ENCODE measurements at regions not wholly inside any gene's neighbourhood (a gene's known extent, or its start where the extent isn't known, plus 50 kb on each side); places are given as distances from the start of the nearest gene placed in this dataset.

GRCh38 chr10:44774676-44775401 is 136.3 kb upstream of the TMEM72 start:
- no peak for DNase-seq (ENCODE audit: low read depth, low spot score)

DNA sequence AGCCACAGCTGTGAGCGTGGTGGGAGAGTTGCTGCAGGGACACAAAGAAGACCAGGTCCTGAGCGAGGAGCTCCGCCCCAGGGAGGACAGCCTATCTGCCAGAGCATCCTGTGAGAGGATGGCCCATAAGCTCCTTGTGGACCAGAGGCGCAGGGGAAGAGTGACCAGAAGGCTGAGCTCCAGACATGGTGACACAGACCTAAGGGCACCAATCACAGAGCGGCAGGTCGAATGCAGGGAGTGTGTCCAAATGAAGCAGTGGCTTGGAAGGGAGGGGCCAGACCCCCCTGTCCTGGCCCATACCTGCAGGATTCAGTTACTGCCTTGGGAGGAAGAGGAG is 135.8 kb upstream of the TMEM72 start:
- DNase-seq (ENCODE audit: low read depth, low spot score), result no peak

- DNase-seq (ENCODE audit: low read depth, low spot score), result no peak
These were observed 135.0 kb upstream of the TMEM72 start for GRCh38 chr10:44776181-44776580.

DNA sequence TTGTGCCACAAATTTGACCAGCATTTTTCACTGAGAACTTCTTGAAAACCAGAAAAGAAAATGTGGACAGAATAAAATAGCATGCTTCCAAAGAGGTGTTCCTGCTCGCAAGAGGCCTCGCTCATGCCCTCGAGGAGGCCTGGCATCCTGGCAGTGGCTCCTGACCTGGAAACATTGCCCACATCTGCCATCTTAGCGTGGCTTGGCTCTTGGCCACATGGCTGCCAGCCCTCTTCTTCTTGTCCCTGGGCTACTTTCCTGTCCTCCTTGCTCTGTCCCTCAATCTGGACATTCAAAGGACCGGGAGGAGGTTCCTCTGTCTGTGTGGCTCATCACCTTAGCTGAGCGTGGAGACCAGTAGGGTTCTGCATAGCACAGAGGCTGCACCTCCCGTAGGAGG is 131.6 kb upstream of the TMEM72 start:
- no peak for DNase-seq (ENCODE audit: low read depth, low spot score)

- no peak for DNase-seq (ENCODE audit: low read depth, low spot score)
These were observed 130.7 kb upstream of the TMEM72 start for GRCh38 chr10:44780426-44780825.

DNA sequence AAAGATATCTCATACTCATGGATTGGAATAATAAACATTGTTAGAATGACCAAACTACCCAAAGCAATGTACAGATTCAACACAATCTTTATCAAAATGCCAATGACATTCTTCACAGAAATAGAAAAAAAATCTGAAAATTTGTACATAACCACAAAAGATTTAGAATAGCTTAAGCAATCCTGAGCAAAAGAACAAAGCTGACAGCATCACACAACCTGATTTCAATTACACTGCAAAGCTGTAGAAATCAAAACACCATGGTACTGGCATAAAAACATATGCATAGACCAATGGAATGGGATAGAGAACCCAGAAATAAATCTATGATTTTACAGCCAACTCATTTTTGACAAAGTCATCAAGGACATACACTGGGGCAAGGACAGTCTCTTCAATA is 130.0 kb upstream of the TMEM72 start:
- DNase-seq (ENCODE audit: low read depth, low spot score), result no peak

- no peak for DNase-seq (ENCODE audit: low read depth, low spot score)
These were observed 124.8 kb upstream of the TMEM72 start for GRCh38 chr10:44786286-44786850.

GRCh38 chr10:44787480-44788075 is 123.6 kb upstream of the TMEM72 start:
- no peak for DNase-seq (ENCODE audit: low read depth, low spot score)

GRCh38 chr10:44788147-44789129 is 122.7 kb upstream of the TMEM72 start:
- DNase-seq (ENCODE audit: low read depth, low spot score), result no peak

GRCh38 chr10:44792119-44792775 is 118.9 kb upstream of the TMEM72 start:
- no peak for DNase-seq (ENCODE audit: low read depth, low spot score)

GRCh38 chr10:44799966-44800365 is 111.2 kb upstream of the TMEM72 start:
- no peak for DNase-seq (ENCODE audit: low read depth, low spot score)

DNA sequence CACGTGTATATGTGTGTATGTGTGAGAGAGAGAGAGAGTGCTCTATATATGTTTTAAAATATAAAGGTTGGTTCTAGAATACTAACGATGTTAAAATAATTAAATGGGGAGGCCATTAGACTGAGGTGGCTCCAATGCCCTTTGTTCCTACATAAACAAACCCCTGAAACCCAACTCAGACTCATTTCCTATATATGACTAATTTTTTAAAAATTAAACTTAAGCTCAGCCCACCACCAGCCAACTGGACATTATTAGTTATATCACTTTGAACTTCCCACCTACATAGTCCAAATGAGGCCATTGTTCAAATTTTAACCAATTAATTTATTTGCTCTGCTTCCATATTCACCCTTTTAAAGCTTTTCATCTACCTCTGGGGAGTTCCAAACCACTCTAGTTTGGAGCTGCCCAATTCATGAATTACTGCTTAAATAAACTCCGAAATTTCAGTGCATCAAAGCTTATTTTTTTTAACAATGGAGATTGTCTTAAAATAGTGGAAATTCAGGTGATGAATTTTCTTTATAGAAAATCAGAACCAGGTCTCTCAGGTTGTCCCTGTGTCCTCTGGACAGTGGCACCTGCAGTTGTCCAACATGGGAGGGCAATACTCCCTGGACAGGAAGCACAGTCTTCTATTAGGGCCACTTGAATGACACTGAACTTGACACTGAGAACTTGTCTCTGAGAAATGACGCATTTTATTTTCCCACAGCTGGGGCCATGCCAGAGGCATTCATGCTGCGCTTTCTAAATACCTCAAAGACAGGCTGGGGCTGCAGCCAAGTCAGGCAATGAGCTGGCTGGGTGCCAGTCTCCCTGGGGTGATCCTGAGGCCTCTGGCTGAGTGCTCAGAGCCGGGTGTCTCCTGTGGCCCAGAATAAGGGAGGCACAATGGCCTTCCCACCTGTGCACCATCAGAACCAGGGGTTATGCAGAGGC is 109.5 kb upstream of the TMEM72 start:
- DNase-seq (ENCODE audit: low read depth, low spot score), result peak; percentile 88

DNA sequence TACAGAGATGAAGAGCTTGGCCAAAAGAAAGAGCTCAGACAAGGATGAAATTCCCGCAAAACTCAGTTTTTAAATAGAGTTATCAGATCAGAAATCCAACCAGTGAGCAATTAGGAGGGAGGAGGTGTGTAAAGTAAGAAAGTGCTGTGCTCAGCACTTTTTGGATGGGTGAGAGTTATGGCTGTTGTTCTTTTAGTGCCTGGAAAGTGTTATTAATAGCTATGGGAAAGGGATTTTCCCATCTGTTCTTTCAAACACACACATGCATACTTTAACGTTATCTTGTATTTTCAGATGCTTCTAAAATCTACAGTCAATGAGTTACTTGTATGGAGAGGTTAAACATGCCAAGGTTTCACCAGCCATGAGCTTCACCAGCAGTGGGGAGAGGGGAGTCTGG is 107.3 kb upstream of the TMEM72 start:
- DNase-seq (ENCODE audit: low read depth, low spot score), result no peak

DNA sequence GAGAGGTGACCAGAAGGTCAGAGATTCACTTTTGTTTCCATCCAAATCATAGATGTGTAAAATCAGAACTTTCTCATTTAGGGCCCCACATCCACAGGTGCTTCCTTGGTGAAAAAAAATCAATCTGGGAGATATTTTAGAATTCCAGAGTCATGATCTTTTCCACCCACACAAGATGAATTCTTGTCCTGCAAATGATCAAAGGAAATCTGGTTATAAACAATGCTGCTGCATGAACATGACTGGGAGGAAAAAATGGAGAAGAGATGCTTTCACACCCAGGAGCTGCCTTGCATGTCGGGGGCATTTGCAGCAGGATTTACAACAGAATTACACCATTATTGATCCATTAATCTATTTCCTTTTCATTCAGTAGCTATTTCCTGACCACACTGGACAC is 106.5 kb upstream of the TMEM72 start:
- DNase-seq (ENCODE audit: low read depth, low spot score), result no peak

- DNase-seq (ENCODE audit: low read depth, low spot score), result no peak
These were observed 105.5 kb upstream of the TMEM72 start for GRCh38 chr10:44805466-44806210.

DNA sequence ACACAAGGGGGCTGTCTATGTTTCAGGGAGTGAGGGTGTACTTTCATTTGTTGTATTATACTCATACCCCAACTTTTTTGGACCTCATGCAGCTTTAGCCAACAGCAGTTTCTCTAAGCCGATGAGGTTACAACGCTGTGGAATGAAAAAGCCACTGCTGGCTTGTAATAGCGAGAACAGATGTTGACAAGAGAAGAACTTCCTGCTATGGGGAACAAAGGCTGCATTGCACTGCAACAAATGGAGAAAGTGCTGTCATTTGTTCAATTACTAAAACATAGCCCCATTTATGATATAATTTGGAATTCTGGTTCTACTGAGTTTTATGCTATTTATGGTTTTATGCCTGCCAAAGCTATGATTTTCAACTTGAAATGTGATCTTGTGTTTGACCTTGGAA is 104.2 kb upstream of the TMEM72 start:
- DNase-seq (ENCODE audit: low read depth, low spot score), result no peak

DNA sequence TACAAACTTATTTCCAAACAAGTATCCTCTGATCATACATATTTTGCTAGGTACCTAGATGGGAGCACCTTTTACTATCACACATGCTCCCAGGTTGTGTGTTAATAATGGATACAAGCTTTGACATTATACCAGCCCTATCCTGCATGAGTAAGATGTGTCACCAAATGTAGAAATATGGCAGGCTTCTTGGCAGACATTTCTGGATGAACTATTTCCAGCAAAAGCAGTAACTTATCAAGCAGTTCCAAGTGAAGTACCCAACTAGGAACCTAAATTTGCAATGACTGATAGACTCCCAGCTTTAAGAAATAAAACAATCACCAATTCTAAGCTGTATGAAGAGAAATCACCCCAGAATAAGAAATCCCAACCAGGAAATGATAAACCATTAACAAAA is 103.7 kb upstream of the TMEM72 start:
- DNase-seq (ENCODE audit: low read depth, low spot score), result no peak

DNA sequence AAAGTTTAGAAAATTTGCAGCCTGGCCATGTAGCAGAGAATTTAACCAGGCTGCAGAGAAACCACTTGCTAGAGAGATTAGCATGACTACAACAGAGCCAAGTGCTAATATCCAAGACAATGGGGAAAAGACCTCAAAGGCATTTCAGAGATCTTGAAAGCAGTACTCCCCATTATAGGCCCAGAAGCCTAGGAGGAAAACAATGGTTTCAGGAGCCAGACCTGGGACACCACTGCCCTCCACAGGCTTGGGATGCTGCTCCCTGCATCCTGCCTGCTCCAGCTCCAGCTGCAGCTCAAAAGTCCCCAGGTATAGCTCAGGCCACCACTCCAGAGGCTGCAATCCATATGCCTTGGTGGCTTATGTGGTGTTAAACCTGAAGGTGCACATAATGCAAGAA is 101.5 kb upstream of the TMEM72 start:
- DNase-seq (ENCODE audit: low read depth, low spot score), result no peak

- no peak for DNase-seq (ENCODE audit: low read depth, low spot score)
These were observed 100.1 kb upstream of the TMEM72 start for GRCh38 chr10:44811072-44811471.

- no peak for DNase-seq (ENCODE audit: low read depth, low spot score)
These were observed 97.9 kb upstream of the TMEM72 start for GRCh38 chr10:44813201-44813600.
